GM18517 (cell line): ENCODE measurements at regions not wholly inside any gene's neighbourhood (a gene's known extent, or its start where the extent isn't known, plus 50 kb on each side); places are given as distances from the start of the nearest gene placed in this dataset.

Experiments used
- ATAC-seq: cut with Tn5 transposase; IDR thresholded peaks from one replicate; pipeline ENCODE4 v1.9.1; 2021; ENCODE audit warnings: mild to moderate bottlenecking, moderate library complexity; ENCODE audit not compliant: unreplicated experiment

- ATAC-seq = no peak
Observed at GRCh38 chr10:120960725-120961124, 109.6 kb downstream of the WDR11 start.

- no peak for ATAC-seq
Observed at GRCh38 chr10:120961795-120962755, 110.9 kb downstream of the WDR11 start.

GRCh38 chr10:120962756-120963593, 111.8 kb downstream of the WDR11 start:
- ATAC-seq = no peak

- no peak for ATAC-seq
Observed at GRCh38 chr10:120963594-120964220, 112.5 kb downstream of the WDR11 start.

GRCh38 chr10:120966657-120967045, 115.5 kb downstream of the WDR11 start:
- no peak for ATAC-seq

GRCh38 chr10:120969219-120969645, 118.1 kb downstream of the WDR11 start:
- peak; percentile 51 for ATAC-seq

GRCh38 chr10:120970595-120971529, 119.7 kb downstream of the WDR11 start:
- ATAC-seq = no peak

- no peak for ATAC-seq
Observed at GRCh38 chr10:120971671-120972070, 120.5 kb downstream of the WDR11 start.

- no peak for ATAC-seq
Observed at GRCh38 chr10:120972259-120972658, 121.1 kb downstream of the WDR11 start.

GRCh38 chr10:120975072-120975867, 124.1 kb downstream of the WDR11 start:
- no peak for ATAC-seq

- ATAC-seq = no peak
Observed at GRCh38 chr10:120975868-120976225, 124.7 kb downstream of the WDR11 start.

- ATAC-seq = no peak
Observed at GRCh38 chr10:120977897-120978296, 126.7 kb downstream of the WDR11 start.

GRCh38 chr10:120978589-120979252, 127.6 kb downstream of the WDR11 start:
- no peak for ATAC-seq

- no peak for ATAC-seq
Observed at GRCh38 chr10:120979435-120980278, 128.5 kb downstream of the WDR11 start.

GRCh38 chr10:120980279-120981255, 129.4 kb downstream of the WDR11 start:
- ATAC-seq = no peak

GRCh38 chr10:120981601-120982391, 130.6 kb downstream of the WDR11 start:
- ATAC-seq = no peak
